ENCODE measurements at regions not wholly inside any gene's neighbourhood (a gene's known extent, or its start where the extent isn't known, plus 50 kb on each side); places are given as distances from the start of the nearest gene placed in this dataset.
A peak's percentile ranks its signal among the peaks of the same experiment; 100 is the strongest.
"Not testable (repeated sequence)": the region's sequence is repeated elsewhere in the genome, so short reads cannot be mapped to it uniquely, and the experiment has no call there.

DNA sequence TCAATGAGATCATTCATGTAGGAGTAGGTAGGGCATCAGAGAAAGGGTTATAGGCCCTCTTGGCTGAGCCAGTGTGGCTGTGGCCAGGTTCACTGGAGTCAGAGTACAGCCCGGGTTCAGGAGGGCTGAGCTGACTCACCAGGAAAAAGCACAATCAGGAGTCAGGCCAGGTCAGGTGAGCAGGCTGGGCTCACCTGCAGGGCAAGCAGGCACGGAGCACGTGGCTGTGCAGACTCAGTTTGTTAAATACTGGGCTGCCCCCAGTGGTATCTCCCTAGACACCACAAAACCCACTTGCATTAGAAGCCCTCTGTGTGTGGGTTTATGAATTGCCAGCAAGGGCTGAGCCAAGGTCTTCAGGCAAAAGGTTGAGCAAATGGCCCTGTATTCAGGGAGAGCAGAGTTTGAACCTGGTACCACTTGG lies 122.1 kb upstream of the SERBP1 start:
- WGBS, 3 donors: 11 to 43% (median 32%) methylated on average over 3 of the region's 3 CpGs
- Histone ChIP-seq H3K4me3 (ENCODE audit: low read depth in 1 of 3, low read length in 3 of 3) (no peak overlapping the region), H3K4me1 (ENCODE audit: control insufficient read depth in 3 of 3, insufficient read depth in 2 of 3, low read depth in 1 of 3, low read length in 2 of 3) (peaks cover 4 to 18% (median 6%) of the 10 kb centered on the region in 3 donors), H3K9me3 (ENCODE audit: control insufficient read depth in 2 of 2, insufficient read depth in 1 of 2, low read depth in 1 of 2, low read length in 1 of 2) (no peaks in the 10 kb centered on the region), H3K27ac (ENCODE audit: low read depth in 1 of 3, low read length in 2 of 3) (peak overlapping the region in 2 of 3 donors; percentile 43 to 72), H3K27me3 (ENCODE audit: control insufficient read depth in 3 of 3, insufficient read depth in 3 of 3, low read length in 3 of 3) (no peaks in the 10 kb centered on the region), H3K36me3 (ENCODE audit: control insufficient read depth in 3 of 3, insufficient read depth in 2 of 3, low read depth in 1 of 3, low read length in 3 of 3) (no peaks in the 10 kb centered on the region)
- peak; percentile 87 to 95 for DNase-seq
- no peak for FAIRE-seq

DNA sequence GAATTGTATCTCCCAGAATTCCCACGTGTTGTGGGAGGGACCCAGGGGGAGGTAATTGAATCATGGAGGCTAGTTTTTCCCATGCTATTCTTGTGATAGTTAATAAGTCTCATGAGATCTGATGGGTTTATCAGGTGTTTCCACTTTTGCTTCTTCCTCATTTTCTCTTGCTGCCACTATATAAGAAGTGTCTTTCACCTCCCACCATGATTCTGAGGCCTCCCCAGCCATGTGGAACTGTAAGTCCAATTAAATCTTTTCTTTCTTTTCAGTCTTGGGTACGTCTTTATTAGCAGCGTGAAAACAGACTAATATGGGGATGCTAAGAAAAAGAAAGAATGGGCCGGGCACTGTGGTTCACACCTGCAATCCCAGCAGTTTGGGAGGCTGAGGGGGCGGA lies 124.0 kb upstream of the SERBP1 start:
- H3K4me1 ChIP-seq (ENCODE audit: control insufficient read depth in 3 of 3, insufficient read depth in 2 of 3, low read depth in 1 of 3, low read length in 2 of 3): peaks cover 4 to 25% (median 6%) of the 10 kb centered on the region in 3 donors
- H3K27ac ChIP-seq (ENCODE audit: low read depth in 1 of 3, low read length in 2 of 3); H3K9me3 ChIP-seq (ENCODE audit: control insufficient read depth in 2 of 2, insufficient read depth in 1 of 2, low read depth in 1 of 2, low read length in 1 of 2); H3K4me3 ChIP-seq (ENCODE audit: low read depth in 1 of 3, low read length in 3 of 3); H3K36me3 ChIP-seq (ENCODE audit: control insufficient read depth in 3 of 3, insufficient read depth in 2 of 3, low read depth in 1 of 3, low read length in 3 of 3); DNase-seq; FAIRE-seq; H3K27me3 ChIP-seq (ENCODE audit: control insufficient read depth in 3 of 3, insufficient read depth in 3 of 3, low read length in 3 of 3): not testable (repeated sequence)
- WGBS, 3 donors: 83 to 88% (median 85%) methylated on average over 5 of the region's 5 CpGs

DNA sequence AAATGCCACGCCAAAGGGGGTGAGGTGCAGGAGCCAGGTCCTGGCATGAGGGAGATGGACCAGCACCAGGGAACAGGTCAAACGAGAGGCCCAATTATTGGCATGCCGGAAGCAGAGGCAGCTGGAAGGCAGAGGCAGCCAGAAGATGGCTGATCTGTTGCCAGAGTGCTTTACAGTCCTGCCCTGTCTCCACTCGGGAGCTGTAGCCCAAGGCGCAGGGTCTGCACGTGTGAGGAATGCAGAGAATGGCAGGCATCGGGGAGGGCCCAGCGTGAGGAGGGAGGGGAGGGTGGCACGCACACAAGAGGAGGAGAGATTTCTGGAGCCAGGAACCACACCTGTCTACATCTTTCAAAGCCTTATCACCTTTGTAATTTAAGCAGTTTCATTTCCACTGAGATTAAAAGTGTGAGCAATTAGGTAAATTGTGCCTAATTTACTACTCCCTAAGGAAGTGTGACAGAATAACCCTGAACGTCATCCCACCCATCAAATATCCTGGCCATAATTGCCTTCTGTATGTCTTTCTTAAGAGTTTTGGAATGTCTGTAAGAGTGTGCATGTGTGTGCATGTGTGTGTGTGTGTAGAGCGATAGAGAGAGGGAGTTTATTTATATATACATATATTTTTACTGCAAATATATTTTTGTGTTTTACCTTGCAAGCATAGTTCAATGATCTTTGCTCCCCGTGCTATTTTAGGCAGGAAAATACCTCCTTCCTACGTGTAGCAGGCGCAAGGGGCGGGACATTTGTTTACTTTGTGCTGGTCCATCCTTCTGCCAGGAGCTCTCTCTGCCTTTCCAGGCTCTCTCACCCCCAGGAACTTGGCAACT lies 125.5 kb upstream of the SERBP1 start:
- H3K36me3 ChIP-seq (ENCODE audit: control insufficient read depth in 3 of 3, insufficient read depth in 2 of 3, low read depth in 1 of 3, low read length in 3 of 3): no peaks in the 10 kb centered on the region
- DNase-seq (peak in 1 of 2 donors; percentile 42), FAIRE-seq (no peak)
- peak overlapping the region in 1 of 3 donors; percentile 4 for H3K27ac ChIP-seq (ENCODE audit: low read depth in 1 of 3, low read length in 2 of 3)
- no peak overlapping the region for H3K4me3 ChIP-seq (ENCODE audit: low read depth in 1 of 3, low read length in 3 of 3)
- H3K4me1 ChIP-seq (ENCODE audit: control insufficient read depth in 3 of 3, insufficient read depth in 2 of 3, low read depth in 1 of 3, low read length in 2 of 3): peaks cover 4 to 25% (median 6%) of the 10 kb centered on the region in 3 donors
- no peaks in the 10 kb centered on the region for H3K27me3 ChIP-seq (ENCODE audit: control insufficient read depth in 3 of 3, insufficient read depth in 3 of 3, low read length in 3 of 3)
- no peaks in the 10 kb centered on the region for H3K9me3 ChIP-seq (ENCODE audit: control insufficient read depth in 2 of 2, insufficient read depth in 1 of 2, low read depth in 1 of 2, low read length in 1 of 2)
- 13 to 54% (median 27%) methylated on average over 15 of the region's 15 CpGs for WGBS, 3 donors

DNA sequence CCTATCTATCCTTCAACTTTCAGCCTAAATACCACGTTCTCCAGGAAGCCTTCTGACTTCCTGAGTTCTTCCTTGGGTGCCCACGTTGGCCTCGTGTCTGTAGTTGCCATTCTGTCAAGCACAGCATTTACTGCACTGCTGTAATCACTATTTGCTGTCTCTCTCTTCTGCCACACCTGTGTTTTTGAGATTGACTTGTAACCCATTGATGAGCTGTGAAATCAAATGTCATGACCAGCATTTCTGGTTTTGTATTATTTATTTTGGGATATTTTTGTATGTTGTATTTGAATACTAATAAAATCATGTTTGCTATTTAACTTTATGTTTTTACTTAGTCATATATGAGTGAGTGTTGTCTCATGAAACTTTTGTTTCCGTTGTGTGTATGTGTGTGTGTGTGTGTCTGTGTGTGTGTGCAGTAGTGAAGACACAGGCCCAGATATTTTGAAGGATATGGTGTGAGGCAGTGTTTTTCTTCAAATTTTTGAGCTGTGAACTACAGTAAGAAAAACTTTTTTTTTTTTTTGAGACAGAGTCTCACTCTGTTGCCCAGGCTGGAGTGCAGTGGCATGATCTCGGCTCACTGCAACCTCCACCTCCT lies 126.2 kb upstream of the SERBP1 start:
- DNase-seq (no peak), FAIRE-seq (no peak)
- no peaks in the 10 kb centered on the region for H3K36me3 ChIP-seq (ENCODE audit: control insufficient read depth in 3 of 3, insufficient read depth in 2 of 3, low read depth in 1 of 3, low read length in 3 of 3)
- peak overlapping the region in 1 of 3 donors; percentile 4 for H3K27ac ChIP-seq (ENCODE audit: low read depth in 1 of 3, low read length in 2 of 3)
- H3K27me3 ChIP-seq (ENCODE audit: control insufficient read depth in 3 of 3, insufficient read depth in 3 of 3, low read length in 3 of 3): no peaks in the 10 kb centered on the region
- H3K4me1 ChIP-seq (ENCODE audit: control insufficient read depth in 3 of 3, insufficient read depth in 2 of 3, low read depth in 1 of 3, low read length in 2 of 3): peaks cover 4 to 28% (median 5%) of the 10 kb centered on the region in 3 donors
- no peaks in the 10 kb centered on the region for H3K9me3 ChIP-seq (ENCODE audit: control insufficient read depth in 2 of 2, insufficient read depth in 1 of 2, low read depth in 1 of 2, low read length in 1 of 2)
- H3K4me3 ChIP-seq (ENCODE audit: low read depth in 1 of 3, low read length in 3 of 3): no peak overlapping the region
- WGBS, 3 donors: 31 to 56% (median 38%) methylated on average over 5 of the region's 5 CpGs

DNA sequence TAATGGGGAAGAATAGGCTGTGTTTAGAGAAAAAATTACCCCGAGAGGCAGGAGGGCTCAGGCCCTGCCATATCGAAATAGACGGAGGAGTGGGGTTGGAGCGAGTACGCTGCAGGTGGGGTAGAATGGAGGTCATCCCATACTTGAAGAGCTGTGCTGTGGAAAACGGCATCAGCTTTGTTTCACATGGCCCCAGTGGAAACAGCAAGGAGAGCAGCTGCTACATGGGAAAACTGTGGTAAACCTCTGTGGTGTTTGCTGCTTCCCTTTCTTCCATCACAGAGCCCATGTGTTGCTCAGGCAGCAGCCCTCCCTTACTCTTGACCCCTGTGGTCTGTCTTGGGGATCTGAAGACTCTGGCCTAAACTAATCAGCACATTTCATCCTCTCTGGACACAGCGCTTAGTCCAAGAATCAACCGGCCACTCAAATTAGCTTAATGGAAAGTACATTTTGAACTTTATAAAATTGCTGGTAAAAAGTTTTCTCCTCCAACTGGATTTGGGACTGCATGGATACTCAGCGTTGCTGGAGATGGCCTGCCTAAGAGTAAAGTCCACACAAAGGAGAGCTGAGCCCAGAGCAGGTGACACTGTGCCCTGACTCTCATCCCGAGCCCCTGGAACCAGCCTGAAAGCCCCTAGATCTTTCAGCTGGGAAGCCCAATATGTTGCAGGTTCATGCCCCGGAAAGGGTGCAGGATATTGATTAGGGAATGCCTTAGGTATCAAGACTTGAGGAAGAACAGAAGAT lies 127.1 kb upstream of the GADD45A start:
- 75 to 77% (median 77%) methylated on average over 11 of the region's 11 CpGs for WGBS, 3 donors
- no peaks in the 10 kb centered on the region for H3K9me3 ChIP-seq (ENCODE audit: control insufficient read depth in 2 of 2, insufficient read depth in 1 of 2, low read depth in 1 of 2, low read length in 1 of 2)
- H3K36me3 ChIP-seq (ENCODE audit: control insufficient read depth in 3 of 3, insufficient read depth in 2 of 3, low read depth in 1 of 3, low read length in 3 of 3): no peaks in the 10 kb centered on the region
- no peak for DNase-seq
- no peaks in the 10 kb centered on the region for H3K27me3 ChIP-seq (ENCODE audit: control insufficient read depth in 3 of 3, insufficient read depth in 3 of 3, low read length in 3 of 3)
- H3K4me3 ChIP-seq (ENCODE audit: low read depth in 1 of 3, low read length in 3 of 3): no peak overlapping the region
- peaks cover 4 to 23% (median 5%) of the 10 kb centered on the region in 3 donors for H3K4me1 ChIP-seq (ENCODE audit: control insufficient read depth in 3 of 3, insufficient read depth in 2 of 3, low read depth in 1 of 3, low read length in 2 of 3)
- peak overlapping the region in 1 of 3 donors; percentile 18 for H3K27ac ChIP-seq (ENCODE audit: low read depth in 1 of 3, low read length in 2 of 3)
- FAIRE-seq: no peak

DNA sequence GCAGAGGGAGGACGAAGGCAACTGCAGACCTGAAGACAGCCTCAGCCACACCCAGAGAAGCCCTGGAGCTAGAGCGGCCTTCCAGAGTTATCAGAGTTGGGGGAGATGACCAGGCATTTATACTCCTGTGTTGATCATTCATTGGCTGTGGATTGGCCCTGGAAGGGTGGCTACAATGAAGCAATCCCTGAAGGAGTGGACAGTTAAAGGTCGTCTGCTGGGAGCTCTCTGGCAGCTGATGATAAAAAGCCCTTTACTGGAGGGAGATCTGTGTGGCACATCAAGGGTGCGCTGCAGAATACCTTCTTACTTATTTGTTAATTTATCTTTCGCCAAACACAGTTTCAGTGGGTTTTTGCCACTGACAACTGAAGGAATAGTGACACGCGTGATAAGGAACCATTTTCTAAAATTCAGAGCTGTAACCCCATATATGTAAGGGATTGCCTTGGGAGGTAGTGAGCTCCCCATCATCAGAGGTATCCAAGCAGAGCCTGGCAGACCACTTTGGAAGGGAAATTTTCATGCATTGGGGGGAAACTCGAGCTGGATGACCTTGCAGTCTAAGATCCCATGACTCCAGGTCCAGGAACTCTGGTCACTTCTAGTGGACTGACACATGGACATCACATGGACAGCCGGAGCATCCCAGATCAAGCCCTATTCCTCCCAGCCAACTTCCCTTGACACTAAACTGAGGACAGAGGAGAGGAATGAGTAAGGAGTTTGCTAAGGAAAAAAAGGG lies 126.4 kb upstream of the GADD45A start:
- WGBS, 3 donors: 82 to 83% (median 82%) methylated on average over 9 of the region's 9 CpGs

DNA sequence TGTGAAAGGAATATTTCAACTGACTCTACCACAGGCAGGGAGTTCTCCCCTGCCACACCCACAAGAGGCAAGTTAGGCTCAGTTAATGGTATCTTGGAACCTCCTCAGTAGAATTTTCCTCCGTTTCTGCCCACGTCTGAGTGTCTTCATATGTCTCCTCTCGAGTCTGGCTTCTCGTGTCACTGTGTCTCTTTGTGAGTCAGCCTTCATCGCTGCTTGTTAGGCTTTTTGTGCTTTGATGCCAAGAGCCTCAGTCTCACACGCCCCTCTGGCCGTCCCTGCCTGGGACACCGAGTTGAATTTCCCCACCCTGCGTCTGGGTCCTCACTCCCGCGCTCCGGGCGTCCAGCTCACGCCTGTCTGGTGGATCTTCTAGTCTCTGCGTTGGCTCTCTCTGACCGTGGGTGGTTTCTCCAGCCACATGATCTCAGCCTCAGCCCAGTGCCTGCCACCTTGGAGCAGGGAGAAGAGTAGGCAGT lies 125.7 kb upstream of the GADD45A start:
- peaks cover 4 to 23% (median 5%) of the 10 kb centered on the region in 3 donors for H3K4me1 ChIP-seq (ENCODE audit: control insufficient read depth in 3 of 3, insufficient read depth in 2 of 3, low read depth in 1 of 3, low read length in 2 of 3)
- H3K27me3 ChIP-seq (ENCODE audit: control insufficient read depth in 3 of 3, insufficient read depth in 3 of 3, low read length in 3 of 3): no peaks in the 10 kb centered on the region
- no peaks in the 10 kb centered on the region for H3K36me3 ChIP-seq (ENCODE audit: control insufficient read depth in 3 of 3, insufficient read depth in 2 of 3, low read depth in 1 of 3, low read length in 3 of 3)
- no peak overlapping the region for H3K4me3 ChIP-seq (ENCODE audit: low read depth in 1 of 3, low read length in 3 of 3)
- DNase-seq (no peak), FAIRE-seq (no peak)
- H3K9me3 ChIP-seq (ENCODE audit: control insufficient read depth in 2 of 2, insufficient read depth in 1 of 2, low read depth in 1 of 2, low read length in 1 of 2): peaks cover 0 to under 1% of the 10 kb centered on the region in 2 donors
- WGBS, 3 donors: 54 to 77% (median 74%) methylated on average over 16 of the region's 16 CpGs
- no peak overlapping the region for H3K27ac ChIP-seq (ENCODE audit: low read depth in 1 of 3, low read length in 2 of 3)

More for the DNA sequence above, 126.4 kb upstream of the GADD45A start:
- DNase-seq (no peak), FAIRE-seq (no peak)
- Histone ChIP-seq H3K36me3 (ENCODE audit: control insufficient read depth in 3 of 3, insufficient read depth in 2 of 3, low read depth in 1 of 3, low read length in 3 of 3) (no peaks in the 10 kb centered on the region), H3K9me3 (ENCODE audit: control insufficient read depth in 2 of 2, insufficient read depth in 1 of 2, low read depth in 1 of 2, low read length in 1 of 2) (no peaks in the 10 kb centered on the region), H3K27ac (ENCODE audit: low read depth in 1 of 3, low read length in 2 of 3) (peak overlapping the region in 1 of 3 donors; percentile 18), H3K27me3 (ENCODE audit: control insufficient read depth in 3 of 3, insufficient read depth in 3 of 3, low read length in 3 of 3) (no peaks in the 10 kb centered on the region), H3K4me1 (ENCODE audit: control insufficient read depth in 3 of 3, insufficient read depth in 2 of 3, low read depth in 1 of 3, low read length in 2 of 3) (peaks cover 4 to 23% (median 5%) of the 10 kb centered on the region in 3 donors), H3K4me3 (ENCODE audit: low read depth in 1 of 3, low read length in 3 of 3) (no peak overlapping the region)

Measured in small intestine (tissue), 7 donors.